PC-3 (cell line): ENCODE measurements at regions not wholly inside any gene's neighbourhood (a gene's known extent, or its start where the extent isn't known, plus 50 kb on each side); places are given as distances from the start of the nearest gene placed in this dataset.

ENCODE experiments used
- ATAC-seq: fragments of 200-7000 bp; cut with Tn5 transposase; 2 replicates; pipeline ENCODE4 v1.9.1; 2020; ENCODE audit warnings: mild to moderate bottlenecking, moderate library complexity
- BruUV-seq: library from RNA; stranded (reverse); fragments of 400-500 nt; replicated peaks from 2 replicates; lab custom pipeline; 2021; lab: Mats Ljungman, UMichigan
- CTCF ChIA-PET: fragments of 300-600 bp; sonication (Branson Sonifier 250); formaldehyde crosslinking; loops from one replicate; lab custom pipeline; 2022; ENCODE audit warnings: antibody characterized with exemption; lab: Charles Lee
- POLR2A ChIA-PET: fragments of 300-600 bp; sonication (Branson Sonifier 250); formaldehyde crosslinking; loops from one replicate; lab custom pipeline; 2022; ENCODE audit warnings: antibody characterized with exemption; ENCODE audit not compliant: unreplicated experiment; lab: Charles Lee
- DNase-seq: peaks from one replicate; pipeline ENCODE4 v3.0.0-alpha.2; 2015
- H2AFZ ChIP-seq: fragments of 300-600 bp; sonication (generic); 2 replicates; pipeline ENCODE4 v1.6.0; 2016; ENCODE audit warnings: antibody characterized with exemption, low read length
- H3F3A ChIP-seq: fragments of 300-600 bp; sonication (generic); one replicate; pipeline ENCODE4 v1.6.0; 2017; ENCODE audit warnings: antibody characterized with exemption, low read length, control low read depth, mild to moderate bottlenecking; ENCODE audit not compliant: unreplicated experiment
- H3K27ac ChIP-seq: fragments of 300-600 bp; sonication (generic); 2 replicates; pipeline ENCODE4 v1.5.1; 2016; ENCODE audit warnings: mild to moderate bottlenecking, low read length
- H3K27me3 ChIP-seq: fragments of 300-600 bp; sonication (generic); 2 replicates; pipeline ENCODE4 v1.6.1; 2016; ENCODE audit warnings: low read length, mixed read lengths
- H3K36me3 ChIP-seq: fragments of 300-600 bp; sonication (generic); 2 replicates; pipeline ENCODE4 v1.6.1; 2016; ENCODE audit warnings: low read depth, mixed run types, low read length, mixed read lengths
- H3K4me1 ChIP-seq: fragments of 300-600 bp; sonication (generic); 2 replicates; pipeline ENCODE4 v1.5.1; 2016; ENCODE audit warnings: low read length; ENCODE audit not compliant: insufficient read depth
- H3K4me2 ChIP-seq: fragments of 300-600 bp; sonication (generic); 2 replicates; pipeline ENCODE4 v1.6.0; 2016; ENCODE audit warnings: low read length
- H3K4me3 ChIP-seq: fragments of 300-600 bp; sonication (generic); 2 replicates; pipeline ENCODE4 v1.5.1; 2016; ENCODE audit warnings: mild to moderate bottlenecking, low read length, mixed read lengths
- H3K79me2 ChIP-seq: fragments of 300-600 bp; sonication (generic); 2 replicates; pipeline ENCODE4 v1.6.1; 2017; ENCODE audit warnings: low read length, mixed read lengths
- H3K9ac ChIP-seq: fragments of 300-600 bp; sonication (generic); 2 replicates; pipeline ENCODE4 v1.6.0; 2016; ENCODE audit warnings: mild to moderate bottlenecking, low read length
- H3K9me2 ChIP-seq: fragments of 300-600 bp; sonication (generic); replicated peaks from 2 replicates; pipeline ENCODE4 v1.6.1; 2016; ENCODE audit warnings: mixed run types, low read length, mixed read lengths
- H3K9me3 ChIP-seq: fragments of 300-600 bp; sonication (generic); 2 replicates; pipeline ENCODE4 v1.6.1; 2016; ENCODE audit warnings: low read length, mixed read lengths
- H4K20me1 ChIP-seq: fragments of 300-600 bp; sonication (generic); 2 replicates; pipeline ENCODE4 v1.6.1; 2016; ENCODE audit warnings: low read length, mixed read lengths
- EZH2 ChIP-seq: fragments of 300-600 bp; sonication (generic); IDR thresholded peaks from one replicate; pipeline ENCODE4 v1.6.1; 2017; ENCODE audit warnings: antibody characterized with exemption, mild to moderate bottlenecking, low read length; ENCODE audit not compliant: unreplicated experiment
- EZH2phosphoT487 ChIP-seq: fragments of 300-600 bp; sonication (generic); IDR thresholded peaks from 2 replicates; pipeline ENCODE4 v1.6.1; 2018; ENCODE audit warnings: mild to moderate bottlenecking, antibody characterized with exemption, low read length, borderline replicate concordance
- intact Hi-C: fragments of 100-400 bp; cut with micrococcal nuclease; formaldehyde crosslinking; loops from 2 replicates; pipeline ENCODE4 v1.9.0; 2023
- TF ChIP-seq, protein P1 (sequence below): fragments of 300-600 bp; sonication (generic); conservative IDR thresholded peaks from 2 replicates; pipeline ENCODE4 v1.5.1; 2017; ENCODE audit warnings: antibody characterized with exemption, low read depth, mild to moderate bottlenecking, low read length

DNA sequence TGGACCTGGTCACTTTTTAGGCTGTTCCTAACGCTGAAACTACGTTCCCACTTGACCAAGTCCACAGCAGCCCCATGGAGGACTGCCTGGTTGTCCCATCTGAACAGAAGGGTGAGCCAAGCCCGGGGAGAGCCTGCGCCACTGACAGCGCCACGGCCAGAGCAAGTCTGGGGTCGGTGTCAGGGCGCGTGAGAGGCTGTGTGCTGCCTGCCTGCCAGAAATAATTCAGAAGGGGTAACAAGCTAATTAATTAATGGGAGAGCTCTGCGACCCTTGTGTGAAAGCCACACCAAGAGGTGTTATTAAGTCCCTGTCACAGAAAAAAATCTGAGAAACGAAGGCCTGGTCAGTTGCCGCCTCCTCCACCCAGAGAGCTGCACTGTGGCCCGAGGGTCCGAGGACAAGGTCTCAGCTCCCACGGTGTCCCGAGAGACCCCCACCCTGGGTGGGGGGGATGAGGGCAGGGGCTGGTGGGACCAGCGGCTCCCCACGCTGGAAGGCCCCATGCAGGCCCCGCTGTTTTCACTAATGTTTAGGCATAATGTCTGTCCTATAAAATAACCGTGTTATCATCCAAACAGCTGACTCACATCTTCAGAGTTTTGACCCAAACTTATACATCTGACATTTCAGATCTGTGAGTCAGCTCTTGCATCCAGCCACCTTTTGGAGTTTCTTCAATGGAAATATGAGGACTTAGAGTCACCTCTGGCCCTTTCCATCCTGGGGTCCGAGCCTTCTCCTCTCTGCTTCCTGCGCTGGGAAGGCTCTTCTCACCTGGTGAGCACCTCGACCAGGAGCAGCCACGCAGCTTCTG, 58.5 kb downstream of the DLL1 start:
- no peaks in the 10 kb centered on the region for H3K9me3 ChIP-seq
- H3K27ac ChIP-seq = no peak overlapping the region
- TF ChIP-seq EZH2phosphoT487 = no peak
- TF ChIP-seq, protein P1, sequence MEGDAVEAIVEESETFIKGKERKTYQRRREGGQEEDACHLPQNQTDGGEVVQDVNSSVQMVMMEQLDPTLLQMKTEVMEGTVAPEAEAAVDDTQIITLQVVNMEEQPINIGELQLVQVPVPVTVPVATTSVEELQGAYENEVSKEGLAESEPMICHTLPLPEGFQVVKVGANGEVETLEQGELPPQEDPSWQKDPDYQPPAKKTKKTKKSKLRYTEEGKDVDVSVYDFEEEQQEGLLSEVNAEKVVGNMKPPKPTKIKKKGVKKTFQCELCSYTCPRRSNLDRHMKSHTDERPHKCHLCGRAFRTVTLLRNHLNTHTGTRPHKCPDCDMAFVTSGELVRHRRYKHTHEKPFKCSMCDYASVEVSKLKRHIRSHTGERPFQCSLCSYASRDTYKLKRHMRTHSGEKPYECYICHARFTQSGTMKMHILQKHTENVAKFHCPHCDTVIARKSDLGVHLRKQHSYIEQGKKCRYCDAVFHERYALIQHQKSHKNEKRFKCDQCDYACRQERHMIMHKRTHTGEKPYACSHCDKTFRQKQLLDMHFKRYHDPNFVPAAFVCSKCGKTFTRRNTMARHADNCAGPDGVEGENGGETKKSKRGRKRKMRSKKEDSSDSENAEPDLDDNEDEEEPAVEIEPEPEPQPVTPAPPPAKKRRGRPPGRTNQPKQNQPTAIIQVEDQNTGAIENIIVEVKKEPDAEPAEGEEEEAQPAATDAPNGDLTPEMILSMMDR = no peak
- TF ChIP-seq EZH2 = no peak
- no TSS peak for BruUV-seq
- H3K9me2 ChIP-seq = no peaks in the 10 kb centered on the region
- ATAC-seq = no peak; the same call in 1 of the 2 replicates
- H3F3A ChIP-seq = no peaks in the 10 kb centered on the region
- ChIA-PET POLR2A (no interaction called here), CTCF (no interaction called here)
- DNase-seq = peak; percentile 37
- H2AFZ ChIP-seq = no peak overlapping the region
- H3K4me1 ChIP-seq = peaks cover 7% of the 10 kb centered on the region; the same call in 1 of the 2 replicates
- H3K79me2 ChIP-seq = no peaks in the 10 kb centered on the region
- no peak overlapping the region for H3K4me3 ChIP-seq
- intact Hi-C loops = no loop called here
- no peaks in the 10 kb centered on the region for H4K20me1 ChIP-seq
- H3K9ac ChIP-seq = no peak overlapping the region
- no peaks in the 10 kb centered on the region for H3K36me3 ChIP-seq
- no peaks in the 10 kb centered on the region for H3K27me3 ChIP-seq
- H3K4me2 ChIP-seq = no peak overlapping the region

DNA sequence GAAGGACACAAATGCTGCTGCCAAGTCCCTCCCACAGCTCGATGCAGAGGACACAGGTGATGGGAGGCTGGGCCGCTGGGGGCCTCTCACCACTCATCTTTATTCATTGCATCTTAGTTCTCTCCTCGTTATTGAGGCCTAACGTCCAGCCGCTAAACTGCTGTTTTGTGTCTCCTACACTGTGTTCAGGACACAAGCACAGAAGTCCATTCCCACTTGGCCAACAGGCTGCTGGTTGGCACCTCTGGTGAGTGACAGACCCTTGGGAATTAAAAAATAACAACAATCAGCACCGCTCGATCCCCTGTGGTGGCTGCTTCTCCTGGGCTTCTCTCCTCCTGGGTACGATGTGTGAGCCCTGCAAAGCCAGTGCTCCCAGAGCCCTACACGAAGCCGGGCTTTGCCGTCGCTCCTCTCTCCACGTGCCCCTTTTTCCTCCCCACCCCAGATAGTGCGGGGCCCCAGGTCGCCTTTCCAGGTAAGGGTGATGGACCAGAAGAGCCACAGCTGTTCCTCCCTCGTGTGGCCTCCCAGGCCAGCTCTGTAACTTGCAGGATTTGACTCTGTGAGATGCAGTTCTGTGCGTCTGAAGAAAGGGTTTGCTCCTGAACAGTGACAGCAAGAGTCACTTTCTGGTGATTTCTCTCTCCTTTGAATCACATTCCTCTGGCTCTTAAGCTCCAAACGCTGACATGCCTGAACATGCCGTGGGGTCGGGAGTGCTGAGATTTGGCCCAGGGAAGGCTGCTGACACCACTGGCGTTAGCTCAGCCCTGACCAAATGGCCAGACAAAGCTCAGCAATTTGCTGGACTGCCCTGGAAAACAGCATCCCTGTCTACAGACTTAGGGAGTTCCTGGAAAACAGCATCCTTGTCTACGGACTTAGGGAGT, 59.3 kb downstream of the DLL1 start:
- POLR2A ChIA-PET = no interaction called here
- H3K9me3 ChIP-seq = no peaks in the 10 kb centered on the region
- no peak overlapping the region for H3K4me3 ChIP-seq
- H3K27ac ChIP-seq = no peak overlapping the region
- TF ChIP-seq EZH2 (no peak), EZH2phosphoT487 (no peak)
- TF ChIP-seq, protein P1 = no peak
- H3K9ac ChIP-seq = no peak overlapping the region
- H3K79me2 ChIP-seq = no peaks in the 10 kb centered on the region
- intact Hi-C loops = no loop called here
- H3K27me3 ChIP-seq = no peaks in the 10 kb centered on the region
- no peaks in the 10 kb centered on the region for H3K9me2 ChIP-seq
- DNase-seq (no peak), ATAC-seq (no peak)
- H3K36me3 ChIP-seq = no peaks in the 10 kb centered on the region
- no peaks in the 10 kb centered on the region for H3F3A ChIP-seq
- no peak overlapping the region for H2AFZ ChIP-seq
- peaks cover 7% of the 10 kb centered on the region; the same call in 1 of the 2 replicates for H3K4me1 ChIP-seq
- CTCF ChIA-PET = no interaction called here
- no peak overlapping the region for H3K4me2 ChIP-seq
- no TSS peak for BruUV-seq
- no peaks in the 10 kb centered on the region for H4K20me1 ChIP-seq
